ENCODE measurements at regions not wholly inside any gene's neighbourhood (a gene's known extent, or its start where the extent isn't known, plus 50 kb on each side); places are given as distances from the start of the nearest gene placed in this dataset.

DNA sequence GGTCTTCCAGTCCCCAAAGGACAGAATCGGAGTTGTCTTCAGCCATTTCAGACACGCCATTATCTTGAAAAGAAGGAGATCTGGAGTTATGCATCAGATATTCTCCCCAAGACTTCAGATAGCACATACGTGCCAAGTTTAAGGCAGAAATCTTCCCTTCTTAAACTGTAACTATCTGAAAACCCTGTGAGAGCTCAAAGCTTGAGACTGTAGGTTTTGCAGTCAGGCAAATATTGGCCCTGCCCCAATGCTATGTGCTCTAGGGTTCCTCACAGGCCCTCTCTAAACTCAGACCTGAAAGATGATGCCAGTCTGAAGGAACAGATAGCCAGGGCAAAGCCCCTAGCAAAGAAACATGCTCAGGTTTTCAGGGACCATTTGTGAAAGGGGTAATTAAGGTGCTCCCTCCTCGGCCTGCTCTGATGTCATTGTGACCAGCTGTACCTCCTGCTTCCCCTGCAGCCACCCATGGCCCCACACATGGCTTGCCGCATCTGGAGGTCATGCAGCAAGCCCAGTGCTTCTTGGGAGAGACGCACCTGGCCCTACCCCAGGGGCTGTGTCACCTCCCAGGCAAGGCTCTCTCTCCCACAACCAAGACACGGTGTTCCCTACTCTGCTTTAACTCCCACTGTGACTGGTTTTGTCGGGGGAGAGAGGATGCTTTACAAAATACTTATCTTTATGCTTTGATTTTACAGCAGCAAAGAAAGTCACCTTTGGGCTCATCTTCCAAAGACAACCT is 53.4 kb upstream of the POMGNT2 start:
- TF ChIP-seq EZH2 (IDR thresholded peaks at IDR 0.05) (no peak), POLR2AphosphoS5 (IDR thresholded peaks at IDR 0.05; ENCODE audit: borderline replicate concordance, low read depth, low read length) (no peak)
